ENCODE measurements at regions not wholly inside any gene's neighbourhood (a gene's known extent, or its start where the extent isn't known, plus 50 kb on each side); places are given as distances from the start of the nearest gene placed in this dataset.

DNA sequence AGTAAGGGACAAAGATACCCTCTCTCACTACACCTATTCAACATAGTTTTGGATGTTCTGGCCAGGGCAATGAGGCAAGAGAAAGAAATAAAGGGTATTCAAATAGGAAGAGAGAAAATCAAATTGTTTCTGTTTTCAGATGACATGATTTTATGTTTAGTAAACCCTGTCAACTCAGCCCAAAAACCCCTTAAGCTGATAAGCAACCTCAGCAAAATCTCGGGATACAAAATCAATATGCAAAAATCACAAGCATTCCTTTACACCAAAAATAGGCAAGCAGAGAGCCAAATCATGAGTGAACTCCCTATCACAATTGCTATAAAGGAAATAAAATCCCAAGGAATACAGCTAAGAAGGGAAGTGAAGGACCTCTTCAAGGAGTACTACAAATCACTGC lies 1130.7 kb upstream of the PIK3C3 start:
- no peak for DNase-seq (ENCODE audit: low read depth, low spot score)

DNA sequence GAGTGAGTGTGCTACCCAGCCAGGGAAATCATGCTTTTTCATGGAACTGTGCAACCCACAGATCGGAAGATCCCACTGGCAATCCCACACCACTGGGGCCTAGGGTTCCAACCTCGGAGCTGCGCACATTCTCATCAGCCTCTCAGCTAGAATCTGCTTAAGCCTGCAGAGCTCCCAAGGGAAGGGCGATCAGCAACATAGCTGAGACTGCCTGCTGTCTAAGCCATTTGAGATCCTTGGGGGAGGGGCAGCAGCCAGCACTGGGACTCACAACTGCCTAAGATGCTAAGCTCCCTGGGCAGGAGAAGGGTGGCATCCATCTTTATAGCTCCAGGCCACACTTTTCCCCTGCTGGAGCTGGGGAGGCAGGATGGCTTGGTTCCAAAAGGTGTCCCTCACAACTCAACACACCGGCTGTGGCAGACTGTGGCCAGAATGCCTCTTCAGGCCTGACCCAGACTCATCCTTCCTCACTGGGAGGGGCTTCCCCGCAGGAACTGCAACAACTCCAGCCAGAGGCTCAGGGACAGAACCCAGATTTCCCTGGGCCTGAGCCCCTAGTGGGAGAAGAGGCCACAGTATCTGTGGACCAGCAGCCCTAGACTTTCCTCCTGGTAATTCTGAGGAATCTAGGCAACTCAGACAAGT lies 1133.3 kb upstream of the PIK3C3 start:
- DNase-seq (ENCODE audit: low read depth, low spot score): no peak

DNA sequence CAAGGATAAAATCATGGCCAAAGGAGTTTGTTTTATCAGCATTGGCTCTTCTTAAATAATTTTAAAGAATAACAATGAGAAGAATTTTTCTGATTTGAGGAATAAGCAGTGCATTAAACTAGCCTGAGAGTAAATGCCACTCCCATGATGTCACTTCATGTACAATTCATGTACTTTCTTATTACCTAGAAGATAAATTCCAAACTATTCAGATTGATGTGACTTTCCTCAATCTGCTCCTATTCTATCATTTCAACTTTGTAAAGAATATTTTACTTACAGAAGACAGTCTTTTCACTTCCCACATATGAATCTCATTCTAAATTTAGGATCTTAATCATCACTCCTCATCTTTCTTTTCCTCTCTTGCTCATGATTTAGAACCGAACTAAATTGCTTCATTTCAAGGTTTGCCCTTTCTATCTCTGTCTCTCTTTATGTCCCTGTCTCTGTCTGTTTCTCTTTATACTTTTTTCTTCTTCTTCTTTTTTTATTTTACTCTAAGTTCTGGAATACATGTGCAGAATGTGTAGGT lies 1142.0 kb upstream of the PIK3C3 start:
- no peak for DNase-seq (ENCODE audit: low read depth, low spot score)

DNA sequence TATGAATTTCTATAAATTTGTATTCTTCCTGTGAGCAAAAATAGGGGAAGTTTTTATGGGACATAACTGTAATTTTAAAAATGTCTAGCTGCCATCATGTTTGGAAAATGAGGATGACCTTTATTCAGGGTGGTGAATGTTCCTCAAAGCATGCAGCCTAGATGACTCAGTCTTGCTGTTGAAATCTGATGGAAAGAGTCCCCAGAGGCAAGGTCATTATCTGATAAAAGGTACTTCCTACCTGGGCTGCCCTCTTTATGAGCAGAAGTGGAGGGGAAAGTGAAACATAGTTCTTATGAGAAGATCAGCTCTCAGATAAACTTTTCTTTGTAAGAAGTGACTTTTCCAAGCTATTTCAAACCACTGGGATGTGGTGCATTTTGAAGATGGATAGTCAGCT lies 1144.7 kb upstream of the PIK3C3 start:
- DNase-seq (ENCODE audit: low read depth, low spot score): no peak

DNA sequence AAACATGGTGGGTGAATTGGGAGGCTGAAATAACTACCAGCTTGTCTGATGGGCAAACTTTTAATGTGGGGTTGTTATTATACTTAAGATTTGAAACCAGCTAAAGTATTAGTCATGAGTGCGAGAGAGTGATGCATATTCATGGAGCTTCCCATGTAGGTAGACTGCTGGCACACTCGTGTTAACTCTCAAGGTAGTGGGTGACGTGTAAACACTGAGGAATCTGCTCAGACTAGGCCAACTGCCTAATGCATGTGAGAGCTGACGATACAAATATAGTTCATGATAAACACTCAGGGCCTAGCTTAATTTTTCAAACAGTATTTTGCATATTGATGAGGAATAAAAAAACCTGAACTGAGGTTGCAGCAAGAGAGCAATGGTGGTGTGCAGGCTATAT lies 1165.7 kb upstream of the PIK3C3 start:
- no peak for DNase-seq (ENCODE audit: low read depth, low spot score)

DNA sequence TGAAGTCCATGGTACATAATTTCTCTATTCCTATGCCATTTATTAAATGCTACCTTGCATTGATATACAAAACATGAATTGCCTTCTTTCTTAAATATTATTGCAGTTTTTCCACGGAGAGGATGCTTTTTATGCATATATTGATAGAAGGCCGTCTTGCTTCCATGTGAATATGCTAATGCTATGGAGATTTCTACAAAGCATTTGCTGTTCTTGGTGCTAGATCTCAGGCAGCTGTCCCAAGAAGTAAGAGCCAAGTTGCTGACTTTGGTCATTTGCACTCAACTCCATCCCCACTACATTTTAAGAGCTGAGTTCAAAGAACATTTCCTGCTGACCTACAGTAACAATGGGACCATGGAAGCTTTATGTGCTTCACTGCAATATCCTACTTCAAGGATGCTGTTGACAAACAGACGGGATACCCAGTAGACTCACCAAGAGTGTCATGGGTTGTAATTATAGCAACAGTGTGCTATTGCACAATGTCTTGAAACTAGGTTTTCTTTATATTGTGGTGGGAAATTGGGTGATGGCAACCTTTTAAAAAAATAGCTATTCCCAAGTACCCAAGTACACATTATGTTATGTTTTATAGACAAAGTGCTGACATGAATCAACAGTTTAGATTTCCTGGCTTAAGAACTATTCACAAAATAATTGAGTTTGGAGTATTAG lies 1172.4 kb upstream of the PIK3C3 start:
- DNase-seq (ENCODE audit: low read depth, low spot score): no peak

DNA sequence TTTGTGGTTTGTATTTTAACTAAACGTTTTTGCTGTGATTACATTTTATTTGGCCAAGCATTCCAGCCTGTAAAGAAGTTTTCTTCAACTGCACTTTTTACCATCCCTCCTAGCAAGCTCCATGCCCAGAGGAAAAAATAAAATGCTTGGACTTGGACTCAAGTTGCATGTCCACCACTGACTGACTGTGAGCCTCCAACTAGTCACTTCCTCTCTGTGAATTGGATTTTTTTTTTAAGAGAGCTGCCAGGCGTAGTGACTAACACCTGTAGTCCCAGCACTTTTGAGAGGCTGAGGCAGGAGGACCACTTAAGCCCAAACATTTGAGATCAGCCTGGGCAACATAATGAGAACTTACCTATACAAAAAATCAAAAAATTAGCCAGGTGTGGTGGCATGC lies 1185.2 kb upstream of the PIK3C3 start:
- DNase-seq (ENCODE audit: low read depth, low spot score): no peak

DNA sequence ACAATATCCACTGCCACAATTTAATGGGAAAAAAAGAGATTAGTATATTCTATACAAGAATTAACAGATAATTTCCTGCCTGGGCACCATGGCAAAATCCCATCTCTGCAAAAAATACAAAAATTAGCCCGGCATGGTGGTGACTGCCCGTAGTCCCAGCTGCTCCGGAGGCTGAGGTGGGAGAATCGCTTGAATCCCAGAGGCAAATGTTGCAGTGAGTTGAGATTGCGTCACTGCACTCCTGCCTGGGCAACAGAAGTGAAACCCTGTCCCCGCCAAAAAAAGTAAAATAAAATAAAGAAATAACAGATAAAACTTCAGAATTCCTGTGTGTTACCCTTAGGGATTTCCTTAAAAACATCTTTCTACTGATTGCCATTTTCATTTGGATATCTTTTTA lies 1194.8 kb upstream of the PIK3C3 start:
- DNase-seq (ENCODE audit: low read depth, low spot score): no peak

DNA sequence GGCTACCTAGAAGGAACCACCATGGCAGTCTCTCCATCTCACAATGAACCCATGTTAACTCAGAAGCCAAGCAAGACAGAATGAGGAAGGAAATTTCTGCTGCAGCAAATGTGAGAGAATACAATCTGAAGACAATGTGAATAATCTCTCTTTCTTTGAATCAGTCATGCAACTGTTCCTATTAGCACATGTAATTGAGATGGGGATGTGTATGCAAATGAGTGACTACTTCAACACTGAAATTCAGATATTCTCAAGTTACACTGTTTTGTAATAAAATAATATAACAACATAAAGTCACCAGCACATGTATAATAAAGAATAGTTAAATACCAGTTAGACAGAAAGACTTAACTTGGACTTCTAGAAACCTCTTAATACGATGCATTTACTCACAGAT lies 1200.6 kb upstream of the PIK3C3 start:
- DNase-seq (ENCODE audit: low read depth, low spot score): no peak

DNA sequence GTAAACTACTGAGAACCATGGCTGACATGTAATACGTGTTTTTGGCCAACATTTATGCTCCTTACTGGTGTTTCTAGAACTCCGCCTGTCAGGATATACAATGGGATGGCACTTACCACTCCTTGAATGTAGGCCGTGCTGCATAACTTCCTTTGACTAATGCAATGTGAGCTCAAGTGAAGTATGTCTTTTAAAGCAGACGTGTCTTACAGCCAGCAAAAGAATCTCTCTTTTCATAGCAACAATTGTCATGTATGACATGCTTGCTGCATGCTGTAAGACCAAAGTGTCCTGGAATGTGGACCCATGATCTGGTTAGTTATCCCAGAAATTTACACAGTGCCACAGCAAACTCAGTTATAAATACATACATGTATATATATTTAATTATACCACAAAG lies 1202.7 kb upstream of the PIK3C3 start:
- no peak for DNase-seq (ENCODE audit: low read depth, low spot score)

DNA sequence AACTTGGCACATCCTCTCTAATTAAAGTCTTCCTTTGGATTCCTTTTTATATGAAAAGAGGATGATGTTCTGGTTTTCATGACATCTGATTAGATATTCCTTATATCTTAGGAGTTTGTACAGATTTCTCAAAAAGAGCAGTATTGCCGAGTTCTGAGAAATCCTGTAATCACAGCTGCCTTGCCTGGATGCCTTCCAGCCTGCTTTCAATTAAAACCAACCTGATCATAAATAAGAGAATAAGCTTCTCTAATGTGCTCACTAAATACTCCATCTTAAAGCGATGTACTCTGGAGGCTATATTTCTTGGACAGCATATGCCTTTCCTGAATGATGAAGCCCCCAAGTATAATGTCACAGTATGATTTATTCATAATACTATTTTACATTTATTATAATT lies 1203.8 kb upstream of the PIK3C3 start:
- DNase-seq (ENCODE audit: low read depth, low spot score): no peak

DNA sequence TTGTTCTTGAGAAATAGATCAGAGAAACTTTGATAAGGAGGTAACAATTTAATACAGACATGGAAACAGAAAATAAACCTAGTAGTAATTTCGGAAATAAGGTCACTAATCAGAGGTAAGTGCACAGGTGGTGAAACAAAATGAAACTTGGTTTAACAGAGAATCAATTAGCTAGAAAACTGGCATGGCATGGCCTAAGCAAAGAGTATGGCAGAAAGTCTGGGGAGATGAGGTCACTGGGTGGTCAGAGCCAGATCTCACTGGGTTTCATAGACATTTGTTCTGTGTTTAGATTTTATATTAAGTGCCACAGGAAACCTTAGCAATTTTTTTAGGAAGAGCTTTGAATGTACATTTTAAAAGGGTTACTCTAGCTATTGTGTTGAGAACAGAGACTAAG lies 1216.0 kb upstream of the PIK3C3 start:
- no peak for DNase-seq (ENCODE audit: low read depth, low spot score)

DNA sequence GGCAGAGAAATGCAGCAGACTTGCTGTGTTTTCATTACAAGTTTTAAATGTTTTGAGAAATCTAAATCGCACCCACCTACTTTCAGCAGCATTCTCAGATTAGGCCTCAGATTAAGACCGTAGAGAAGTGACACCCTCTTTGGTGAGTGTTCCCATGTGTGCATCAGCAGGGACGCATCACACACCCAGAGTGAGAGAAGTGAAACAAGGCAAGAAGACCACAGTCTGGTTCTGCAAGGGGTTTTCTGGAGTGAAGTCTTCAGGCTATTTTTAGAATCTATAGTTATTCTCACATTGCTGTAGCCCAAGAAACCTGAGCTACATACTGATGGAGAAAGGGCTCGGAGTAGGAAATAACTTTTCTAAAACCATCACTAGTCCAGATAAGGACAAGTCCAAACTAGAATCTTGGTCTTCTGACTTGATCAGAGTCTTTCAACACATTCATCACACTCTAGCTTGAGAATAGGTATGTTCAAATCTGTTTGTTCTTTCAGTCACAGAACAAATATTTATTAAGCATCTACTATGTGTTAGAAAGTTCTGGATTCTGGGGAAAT lies 1216.6 kb upstream of the PIK3C3 start:
- no peak for DNase-seq (ENCODE audit: low read depth, low spot score)

DNA sequence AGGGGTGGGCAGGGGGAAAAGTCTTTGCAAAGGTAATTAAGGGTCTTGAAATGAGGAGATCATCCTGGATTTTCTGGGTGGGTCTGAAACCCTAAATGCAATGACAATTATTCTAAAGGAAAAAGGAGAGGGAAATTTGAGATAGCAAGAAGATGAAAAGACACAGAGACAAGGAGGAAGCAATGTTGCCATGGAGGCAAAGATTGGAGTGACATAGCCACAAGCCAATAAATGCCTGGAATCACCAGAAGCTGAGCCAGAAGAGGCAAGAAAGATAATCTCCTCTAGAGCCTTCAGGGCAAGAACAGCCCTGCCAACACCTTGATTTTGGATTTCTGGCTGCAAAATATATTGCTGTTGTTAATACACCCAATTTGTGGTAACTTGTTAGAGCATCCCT lies 1246.3 kb upstream of the PIK3C3 start:
- no peak for DNase-seq (ENCODE audit: low read depth, low spot score)

DNA sequence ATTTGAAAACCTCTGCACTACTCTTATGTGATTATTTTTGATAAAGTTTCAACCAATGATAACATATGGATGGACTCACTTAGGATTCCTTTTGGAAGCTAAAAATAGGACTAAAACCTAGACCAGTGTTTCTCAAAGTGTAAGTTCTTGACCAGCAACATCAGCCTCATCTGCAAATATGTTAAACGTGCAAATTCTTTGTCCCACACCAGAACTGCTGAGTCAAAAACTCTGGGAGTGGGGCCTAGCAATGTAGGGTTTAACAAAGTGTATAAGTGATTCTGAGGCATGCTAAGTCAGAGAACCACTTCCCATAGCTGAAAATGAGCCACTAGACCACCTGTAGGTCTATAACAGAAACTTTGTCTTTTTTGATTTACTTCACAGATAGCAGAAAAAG lies 1247.2 kb upstream of the PIK3C3 start:
- no peak for DNase-seq (ENCODE audit: low read depth, low spot score)

DNA sequence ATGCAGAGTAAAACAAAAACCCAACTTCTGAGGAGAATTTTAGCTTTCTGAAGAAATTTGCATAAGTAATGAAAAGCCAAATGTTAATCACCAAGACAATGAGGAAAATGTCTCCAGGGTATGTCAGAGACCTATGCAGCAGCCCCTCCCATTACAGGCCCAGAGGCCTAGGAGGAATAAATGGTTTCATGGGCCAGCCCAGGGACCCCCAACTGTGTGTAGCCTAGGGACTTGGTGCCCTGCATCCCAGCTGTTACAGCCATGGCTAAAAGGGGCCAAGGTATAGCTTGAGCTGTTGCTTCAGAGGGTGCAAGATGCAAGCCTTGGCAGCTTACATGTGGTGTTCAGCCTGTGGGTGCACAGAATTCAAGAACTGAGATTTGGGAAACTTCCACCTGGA lies 1256.9 kb upstream of the PIK3C3 start:
- DNase-seq (ENCODE audit: low read depth, low spot score): no peak

DNA sequence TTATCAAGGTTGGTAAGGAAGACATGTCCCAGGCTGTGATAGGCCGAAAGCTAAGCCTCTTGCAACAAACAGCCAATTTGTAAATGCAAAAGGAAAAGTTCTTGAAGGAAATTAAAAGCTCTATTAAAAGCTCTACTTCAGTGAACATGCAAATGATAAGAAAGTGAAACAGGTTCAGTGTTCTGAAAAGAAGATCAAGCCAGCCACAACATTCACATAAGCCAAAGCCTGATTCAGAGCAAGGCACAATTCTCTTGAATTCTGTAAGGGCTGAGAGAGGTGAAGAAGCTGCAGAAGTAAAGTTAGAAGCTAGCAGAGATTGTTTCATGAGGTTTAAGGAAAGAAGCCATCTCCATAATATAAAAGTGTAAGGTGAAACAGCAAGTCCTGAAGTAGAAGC lies 1259.5 kb upstream of the PIK3C3 start:
- no peak for DNase-seq (ENCODE audit: low read depth, low spot score)

DNA sequence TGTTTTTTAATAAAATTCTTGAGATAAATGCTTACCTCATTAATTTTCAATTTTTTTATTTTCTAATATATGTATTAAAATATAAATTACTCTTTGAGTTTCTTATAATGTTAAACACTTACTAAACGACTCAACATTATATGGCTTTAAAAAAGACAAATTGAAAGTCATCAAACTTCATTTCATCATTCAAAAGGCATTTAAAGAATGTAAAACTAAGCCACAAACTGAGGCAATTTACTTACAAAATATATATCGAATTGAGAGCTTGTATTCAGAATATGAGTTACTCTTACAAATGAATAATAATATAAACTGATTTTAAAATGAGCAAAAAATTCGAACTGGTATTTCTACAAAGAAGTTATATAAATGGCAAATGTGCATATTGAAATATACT lies 1262.2 kb upstream of the PIK3C3 start:
- no peak for DNase-seq (ENCODE audit: low read depth, low spot score)

DNA sequence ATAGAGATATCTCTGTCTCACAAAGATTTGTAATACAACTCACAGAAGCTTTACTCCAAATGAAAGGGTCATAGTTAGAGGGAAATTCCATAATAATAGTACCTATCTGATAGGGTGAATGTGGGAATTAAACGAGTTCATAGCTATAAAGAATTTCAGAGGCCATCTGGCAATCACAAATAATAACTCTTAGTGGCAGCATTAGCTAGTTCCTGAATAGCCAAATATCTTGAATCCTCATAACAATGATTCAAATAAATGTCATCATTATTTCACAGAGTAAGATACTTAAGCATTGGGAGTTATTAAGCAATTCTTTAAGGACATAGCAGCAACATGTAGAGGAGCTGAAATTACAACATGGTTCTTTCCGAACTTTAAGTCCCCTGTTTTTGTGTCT lies 1265.0 kb upstream of the PIK3C3 start:
- no peak for DNase-seq (ENCODE audit: low read depth, low spot score)

DNA sequence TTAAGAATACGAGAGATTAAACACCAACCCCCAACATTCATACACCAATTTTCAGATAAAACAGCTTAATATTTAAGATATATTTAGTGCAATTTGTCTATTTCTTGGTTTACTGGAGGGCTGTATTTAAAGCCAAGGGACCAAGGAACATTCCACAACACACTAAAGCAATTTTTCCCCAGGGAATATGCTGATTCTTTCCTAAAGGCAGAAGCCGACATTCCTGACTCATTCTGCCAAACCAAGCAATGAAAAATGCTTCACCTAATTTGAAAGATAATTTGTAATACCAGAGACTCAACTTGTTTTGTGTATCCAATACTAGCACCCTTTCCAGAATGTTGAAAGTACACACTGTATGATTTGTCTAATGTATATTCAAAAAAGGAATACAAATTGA lies 1267.6 kb upstream of the PIK3C3 start:
- no peak for DNase-seq (ENCODE audit: low read depth, low spot score)

DNA sequence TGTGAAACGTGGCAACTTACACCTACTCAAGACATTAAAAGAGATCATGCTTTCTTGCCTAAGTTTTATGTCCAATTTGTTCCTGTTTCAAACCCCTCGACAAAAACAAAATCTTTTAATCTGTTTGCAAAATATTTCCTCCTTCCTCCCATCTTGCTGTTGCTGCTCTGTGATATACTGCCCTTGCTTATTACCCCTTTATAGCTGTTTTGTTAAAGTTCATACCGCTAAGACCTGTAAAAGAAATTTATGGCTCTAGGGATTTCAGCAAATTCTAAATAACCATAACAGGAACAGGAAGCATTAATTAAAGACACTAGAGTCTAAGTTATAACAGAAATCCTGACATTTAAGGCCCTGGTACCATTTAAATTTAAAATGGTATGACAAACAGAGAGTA lies 1268.2 kb upstream of the PIK3C3 start:
- DNase-seq (ENCODE audit: low read depth, low spot score): no peak

DNA sequence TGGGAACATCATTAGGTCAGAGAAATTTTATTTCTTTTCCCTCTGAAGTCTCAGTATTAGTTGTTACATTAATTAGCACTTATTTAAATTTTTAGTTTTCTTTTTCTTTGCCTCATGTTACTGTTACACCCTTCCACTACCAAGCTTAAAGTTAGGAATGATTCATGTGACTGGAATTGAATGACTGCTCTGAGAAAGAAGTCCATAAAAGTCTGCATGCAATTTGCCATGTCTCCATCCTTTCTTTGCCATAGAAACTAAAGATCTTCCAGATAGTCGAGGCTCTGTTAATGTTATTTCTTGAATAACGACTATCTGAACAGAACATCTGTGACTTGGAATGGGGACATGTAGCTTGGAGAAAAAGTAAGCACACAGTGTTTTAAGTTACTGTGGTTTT lies 1269.8 kb upstream of the PIK3C3 start:
- no peak for DNase-seq (ENCODE audit: low read depth, low spot score)

DNA sequence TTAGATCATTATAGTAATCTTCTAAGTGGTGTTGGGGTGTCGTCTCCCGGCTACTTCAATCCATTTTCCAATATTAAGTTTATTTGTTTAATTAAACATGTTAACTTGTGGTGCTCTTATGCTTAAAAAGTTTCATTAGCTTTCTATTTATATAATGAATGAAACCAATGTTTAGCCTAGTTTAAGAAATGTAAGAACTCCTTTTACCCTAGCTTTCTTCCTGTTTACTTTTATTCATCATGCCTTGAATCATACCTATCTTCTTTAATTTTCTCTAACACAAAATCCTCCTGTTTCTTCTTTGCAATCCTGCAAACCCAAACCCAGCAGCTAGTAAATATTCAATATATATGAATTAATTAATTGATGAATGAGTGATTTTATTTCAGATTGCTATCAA lies 1276.7 kb upstream of the PIK3C3 start:
- no peak for DNase-seq (ENCODE audit: low read depth, low spot score)
